ENCODE measurements at regions not wholly inside any gene's neighbourhood (a gene's known extent, or its start where the extent isn't known, plus 50 kb on each side); places are given as distances from the start of the nearest gene placed in this dataset.

DNA sequence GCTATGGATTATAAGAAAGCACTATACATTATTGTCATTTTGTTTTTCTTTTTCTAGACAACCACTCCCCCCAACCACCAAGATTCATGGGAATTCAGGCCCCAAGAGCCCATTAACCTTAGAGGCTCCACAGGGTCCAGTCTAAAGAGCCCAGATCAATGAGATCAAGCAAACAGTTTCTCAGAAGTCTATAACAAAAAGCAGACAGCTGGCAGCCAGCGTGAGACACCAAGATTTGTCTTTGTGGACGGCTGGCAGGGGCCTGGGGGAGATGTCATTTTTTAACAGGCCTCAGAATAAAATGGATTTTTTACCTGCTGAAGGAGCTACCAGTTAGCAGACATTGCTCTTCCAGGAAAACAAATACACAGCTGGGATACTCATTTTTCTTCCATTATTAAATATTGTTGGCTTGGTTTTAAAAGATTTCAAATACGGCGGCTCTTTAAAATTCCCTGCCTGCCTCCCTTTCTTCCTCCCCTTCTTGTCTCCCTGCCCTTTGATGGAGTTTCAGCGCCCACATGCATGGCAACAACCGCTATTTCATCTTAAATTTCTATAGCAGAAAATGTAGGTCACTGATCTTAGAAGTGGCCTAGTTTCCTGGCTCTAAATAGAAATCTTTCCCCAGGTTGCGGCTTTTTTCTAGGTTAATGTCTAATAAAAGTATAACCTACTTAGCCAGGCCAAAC, 130.6 kb downstream of the FAM174B start:
- Histone ChIP-seq H3K4me3 (ENCODE audit: low read length) (no peak overlapping the region), H3K9ac (ENCODE audit: low read length) (no peak overlapping the region), H3K36me3 (ENCODE audit: control insufficient read depth, insufficient read depth, low read length, severe bottlenecking) (no peaks in the 10 kb centered on the region), H3K4me1 (ENCODE audit: control insufficient read depth, insufficient read depth, low read length) (no peaks in the 10 kb centered on the region), H3K27me3 (replicated peaks; ENCODE audit: control insufficient read depth, insufficient read depth, low read length) (peaks cover 3% of the 10 kb centered on the region), H3K9me3 (ENCODE audit: control insufficient read depth, low read length) (no peaks in the 10 kb centered on the region)
- no peak for DNase-seq (ENCODE audit: low read depth)

GRCh38 chr15:92524161-92524560, 130.5 kb downstream of the ST8SIA2 start:
- peaks cover 3% of the 10 kb centered on the region for H3K27me3 ChIP-seq (replicated peaks; ENCODE audit: control insufficient read depth, insufficient read depth, low read length)
- no peaks in the 10 kb centered on the region for H3K9me3 ChIP-seq (ENCODE audit: control insufficient read depth, low read length)
- H3K4me3 ChIP-seq (ENCODE audit: low read length) = no peak overlapping the region
- no peak overlapping the region for H3K9ac ChIP-seq (ENCODE audit: low read length)
- H3K4me1 ChIP-seq (ENCODE audit: control insufficient read depth, insufficient read depth, low read length) = no peaks in the 10 kb centered on the region
- DNase-seq (ENCODE audit: low read depth) = no peak
- no peaks in the 10 kb centered on the region for H3K36me3 ChIP-seq (ENCODE audit: control insufficient read depth, insufficient read depth, low read length, severe bottlenecking)

DNA sequence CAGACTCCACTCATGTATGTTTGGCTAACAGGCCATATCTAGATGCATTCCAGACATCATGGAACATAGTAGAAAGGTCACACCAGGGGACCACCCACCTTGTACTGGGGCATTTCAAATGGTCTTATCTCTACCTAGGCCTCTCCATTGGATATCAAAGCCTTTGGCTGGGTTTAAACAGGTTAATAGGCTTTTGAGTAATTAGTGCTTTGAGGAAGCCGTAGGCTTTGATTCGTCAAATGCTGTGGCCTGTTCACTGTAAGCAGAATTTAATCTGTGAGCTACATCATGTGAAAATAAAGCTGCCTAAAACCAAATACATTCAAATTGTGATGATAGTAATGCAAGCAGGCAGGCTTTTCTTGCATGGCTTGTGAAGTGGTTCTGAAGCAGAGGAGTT, 129.5 kb downstream of the ST8SIA2 start:
- no peaks in the 10 kb centered on the region for H3K4me1 ChIP-seq (ENCODE audit: control insufficient read depth, insufficient read depth, low read length)
- H3K9ac ChIP-seq (ENCODE audit: low read length) = no peak overlapping the region
- no peak overlapping the region for H3K4me3 ChIP-seq (ENCODE audit: low read length)
- H3K36me3 ChIP-seq (ENCODE audit: control insufficient read depth, insufficient read depth, low read length, severe bottlenecking) = no peaks in the 10 kb centered on the region
- H3K27me3 ChIP-seq (replicated peaks; ENCODE audit: control insufficient read depth, insufficient read depth, low read length) = no peaks in the 10 kb centered on the region
- H3K9me3 ChIP-seq (ENCODE audit: control insufficient read depth, low read length) = no peaks in the 10 kb centered on the region
- no peak for DNase-seq (ENCODE audit: low read depth)

DNA sequence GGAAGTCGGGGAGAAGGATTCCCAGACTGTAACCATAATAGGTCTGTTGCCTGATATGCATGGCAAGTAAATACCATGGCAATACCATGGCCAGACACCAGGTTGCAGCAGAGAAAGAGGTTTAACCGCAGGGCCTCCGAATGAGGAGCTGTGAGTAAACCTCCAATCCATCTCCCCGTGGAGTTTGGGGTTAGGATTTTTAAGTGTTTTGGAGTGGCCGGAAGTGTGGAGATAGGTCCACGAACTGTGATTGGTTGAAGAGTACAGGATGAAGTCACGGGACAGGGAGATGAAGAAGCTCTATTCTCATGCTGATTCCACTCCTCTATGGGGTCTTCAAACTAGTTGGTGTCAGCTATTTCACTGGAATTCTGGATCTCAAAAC, 127.9 kb downstream of the ST8SIA2 start:
- no peak overlapping the region for H3K9ac ChIP-seq (ENCODE audit: low read length)
- no peaks in the 10 kb centered on the region for H3K36me3 ChIP-seq (ENCODE audit: control insufficient read depth, insufficient read depth, low read length, severe bottlenecking)
- H3K27me3 ChIP-seq (replicated peaks; ENCODE audit: control insufficient read depth, insufficient read depth, low read length) = no peaks in the 10 kb centered on the region
- DNase-seq (ENCODE audit: low read depth) = peak; percentile 95
- no peaks in the 10 kb centered on the region for H3K9me3 ChIP-seq (ENCODE audit: control insufficient read depth, low read length)
- no peaks in the 10 kb centered on the region for H3K4me1 ChIP-seq (ENCODE audit: control insufficient read depth, insufficient read depth, low read length)
- H3K4me3 ChIP-seq (ENCODE audit: low read length) = no peak overlapping the region

DNA sequence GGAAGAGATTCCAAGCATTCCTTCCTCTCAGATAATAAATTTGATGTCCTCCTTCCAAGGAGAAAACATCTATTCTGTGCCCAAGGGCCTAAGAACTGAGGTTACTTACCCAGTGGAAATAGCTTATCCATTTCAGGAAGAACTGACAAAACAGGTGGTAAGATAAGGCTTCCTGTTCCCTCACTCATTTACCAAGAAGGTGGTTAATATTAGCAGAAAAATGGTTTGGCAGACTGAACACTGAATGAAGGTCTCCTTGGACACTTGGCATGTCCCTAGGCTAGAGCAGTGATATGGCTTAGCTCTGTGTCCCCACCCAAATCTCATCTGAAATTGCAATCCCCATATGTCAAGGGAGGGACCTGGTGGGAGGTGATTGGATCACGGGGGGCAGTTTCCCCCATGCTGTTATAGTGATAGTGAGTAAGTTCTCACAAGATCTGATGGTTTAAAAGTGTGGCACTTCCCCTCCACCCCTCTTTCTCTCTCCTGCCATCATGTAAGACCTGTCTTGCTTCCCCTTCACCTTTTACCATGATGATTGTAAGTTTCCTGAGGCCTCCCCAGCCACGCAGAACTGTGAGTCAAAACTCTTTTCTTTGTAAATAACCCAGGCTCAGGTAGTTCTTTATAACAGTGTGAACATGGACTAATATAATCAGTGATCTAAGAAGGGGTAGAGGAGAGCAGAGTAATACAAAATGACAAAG, 127.4 kb downstream of the ST8SIA2 start:
- H3K36me3 ChIP-seq (ENCODE audit: control insufficient read depth, insufficient read depth, low read length, severe bottlenecking) = no peaks in the 10 kb centered on the region
- DNase-seq (ENCODE audit: low read depth) = no peak
- no peak overlapping the region for H3K4me3 ChIP-seq (ENCODE audit: low read length)
- no peaks in the 10 kb centered on the region for H3K4me1 ChIP-seq (ENCODE audit: control insufficient read depth, insufficient read depth, low read length)
- no peaks in the 10 kb centered on the region for H3K27me3 ChIP-seq (replicated peaks; ENCODE audit: control insufficient read depth, insufficient read depth, low read length)
- H3K9ac ChIP-seq (ENCODE audit: low read length) = no peak overlapping the region
- H3K9me3 ChIP-seq (ENCODE audit: control insufficient read depth, low read length) = no peaks in the 10 kb centered on the region

GRCh38 chr15:92519709-92520108, 126.0 kb downstream of the ST8SIA2 start:
- H3K4me1 ChIP-seq (ENCODE audit: control insufficient read depth, insufficient read depth, low read length) = no peaks in the 10 kb centered on the region
- H3K4me3 ChIP-seq (ENCODE audit: low read length) = no peak overlapping the region
- DNase-seq (ENCODE audit: low read depth) = no peak
- H3K9ac ChIP-seq (ENCODE audit: low read length) = no peak overlapping the region
- H3K36me3 ChIP-seq (ENCODE audit: control insufficient read depth, insufficient read depth, low read length, severe bottlenecking) = no peaks in the 10 kb centered on the region
- H3K27me3 ChIP-seq (replicated peaks; ENCODE audit: control insufficient read depth, insufficient read depth, low read length) = no peaks in the 10 kb centered on the region
- no peaks in the 10 kb centered on the region for H3K9me3 ChIP-seq (ENCODE audit: control insufficient read depth, low read length)
